GM03348 (cell line): ENCODE measurements at regions not wholly inside any gene's neighbourhood (a gene's known extent, or its start where the extent isn't known, plus 50 kb on each side); places are given as distances from the start of the nearest gene placed in this dataset.

Source experiments
- DNase-seq: peaks from one replicate; pipeline ENCODE4 v3.0.0; 2012; ENCODE audit warnings: low spot score

GRCh38 chr5:149441986-149442385, 62.9 kb upstream of the IL17B start:
- no peak for DNase-seq

GRCh38 chr5:149441194-149441753, 62.2 kb upstream of the IL17B start:
- DNase-seq = no peak

- DNase-seq = no peak
These were observed 60.9 kb upstream of the IL17B start for GRCh38 chr5:149439899-149440542.

- no peak for DNase-seq
These were observed 59.6 kb upstream of the IL17B start for GRCh38 chr5:149438711-149439132.

- DNase-seq = no peak
These were observed 59.2 kb upstream of the IL17B start for GRCh38 chr5:149438281-149438680.

- DNase-seq = no peak
These were observed 58.4 kb upstream of the IL17B start for GRCh38 chr5:149437391-149438040.

- DNase-seq = no peak
These were observed 56.6 kb upstream of the IL17B start for GRCh38 chr5:149435660-149436059.

- no peak for DNase-seq
These were observed 55.9 kb upstream of the IL17B start for GRCh38 chr5:149435015-149435376.

- DNase-seq = peak; percentile 86
These were observed 55.3 kb upstream of the IL17B start for GRCh38 chr5:149434162-149435014.

GRCh38 chr5:149433524-149434131, 54.5 kb upstream of the IL17B start:
- no peak for DNase-seq

GRCh38 chr5:149432911-149433401, 53.9 kb upstream of the IL17B start:
- no peak for DNase-seq

- no peak for DNase-seq
These were observed 53.3 kb upstream of the IL17B start for GRCh38 chr5:149432376-149432775.

GRCh38 chr5:149429839-149430721, 51.0 kb upstream of the IL17B start:
- DNase-seq = no peak
